ENCODE measurements at regions not wholly inside any gene's neighbourhood (a gene's known extent, or its start where the extent isn't known, plus 50 kb on each side); places are given as distances from the start of the nearest gene placed in this dataset.

DNA sequence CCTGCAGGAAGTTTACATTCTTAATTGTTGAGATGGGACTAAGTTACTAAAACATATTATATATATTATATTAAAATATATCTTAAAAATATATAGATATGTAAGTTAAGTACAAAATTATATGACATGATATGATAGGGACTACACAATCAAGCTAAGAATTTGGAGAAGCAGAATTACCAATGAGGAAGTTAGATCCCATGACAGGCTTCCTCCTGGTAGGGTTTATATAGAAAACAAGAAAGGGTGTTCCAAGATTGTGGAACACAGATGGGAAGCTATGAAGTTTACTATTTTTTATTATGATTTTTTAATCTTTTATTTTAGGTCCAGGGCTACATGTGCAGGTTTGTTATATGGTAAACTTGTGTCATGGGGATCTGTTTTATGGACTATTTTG is 260.8 kb upstream of the ZFHX3 start:
- intact Hi-C loops (cut with DNase I) = no loop called here
- ATAC-seq (ENCODE audit: poor library complexity) = no peak
- DNase-seq = no peak

DNA sequence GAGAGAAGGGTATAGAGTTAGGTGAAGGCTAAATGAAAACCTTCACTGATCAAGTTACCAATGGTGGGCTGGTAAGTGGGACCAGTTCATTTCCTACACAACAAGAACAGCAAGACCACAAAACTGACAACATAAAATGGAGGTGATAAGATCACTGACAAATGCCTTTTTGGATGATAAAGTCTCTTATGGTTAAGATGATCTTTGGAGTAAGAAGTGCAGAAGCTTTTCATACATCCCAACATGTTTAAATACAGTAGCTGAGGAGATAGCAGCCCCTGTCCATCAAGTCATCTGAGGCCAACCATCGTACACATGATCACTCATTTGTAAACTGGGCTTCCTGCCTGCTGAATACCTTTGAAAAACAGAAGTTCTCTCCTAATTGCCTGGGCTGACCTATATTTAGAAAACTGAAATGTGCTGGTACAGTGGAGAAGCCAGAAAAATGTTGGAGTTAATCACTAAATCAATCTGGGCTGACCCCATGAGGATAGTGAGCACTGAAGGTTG is 259.0 kb upstream of the ZFHX3 start:
- ATAC-seq (ENCODE audit: poor library complexity) = no peak

DNA sequence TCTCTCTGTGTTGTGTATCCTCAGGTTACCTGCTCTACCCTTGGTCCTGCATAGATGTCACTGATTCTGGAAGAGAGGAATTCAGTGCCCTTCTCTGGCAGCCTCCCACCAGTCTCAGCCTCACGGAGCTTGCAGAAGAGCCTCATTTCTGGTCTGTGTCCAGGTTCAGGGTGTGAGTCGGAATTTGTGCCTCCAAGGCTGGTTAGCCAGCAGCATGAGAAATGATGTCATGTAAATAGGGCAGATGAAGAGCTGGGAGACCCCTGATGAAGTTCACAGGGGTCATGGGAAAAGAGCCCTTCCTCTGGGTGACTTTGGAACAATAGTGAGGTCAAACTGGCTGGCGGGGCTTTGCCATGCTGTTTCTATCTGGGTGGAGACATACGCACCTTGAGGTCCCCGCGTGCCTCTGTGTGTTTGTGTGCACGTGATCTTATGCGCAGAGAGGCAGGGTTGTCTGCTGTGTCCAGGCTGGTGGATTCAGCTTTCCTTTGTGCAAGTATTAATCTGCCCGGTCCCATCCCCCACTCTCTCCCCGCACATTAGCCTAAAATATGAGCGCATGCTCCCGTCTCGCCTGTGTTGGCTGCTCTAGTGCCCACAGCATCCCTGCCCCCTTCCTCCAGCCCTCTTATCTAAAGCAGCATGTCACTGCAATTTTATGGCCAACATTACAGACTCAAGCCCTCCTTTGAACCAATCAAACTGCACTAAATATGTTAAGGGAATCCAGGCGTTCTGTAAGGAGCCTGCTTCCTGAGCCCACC is 256.3 kb upstream of the ZFHX3 start:
- DNase-seq = no peak
- ATAC-seq (ENCODE audit: poor library complexity) = no peak
- intact Hi-C loops (cut with DNase I) = no loop called here

More for the DNA sequence above, 259.0 kb upstream of the ZFHX3 start:
- intact Hi-C loops (cut with DNase I) = no loop called here
- no peak for DNase-seq

DNA sequence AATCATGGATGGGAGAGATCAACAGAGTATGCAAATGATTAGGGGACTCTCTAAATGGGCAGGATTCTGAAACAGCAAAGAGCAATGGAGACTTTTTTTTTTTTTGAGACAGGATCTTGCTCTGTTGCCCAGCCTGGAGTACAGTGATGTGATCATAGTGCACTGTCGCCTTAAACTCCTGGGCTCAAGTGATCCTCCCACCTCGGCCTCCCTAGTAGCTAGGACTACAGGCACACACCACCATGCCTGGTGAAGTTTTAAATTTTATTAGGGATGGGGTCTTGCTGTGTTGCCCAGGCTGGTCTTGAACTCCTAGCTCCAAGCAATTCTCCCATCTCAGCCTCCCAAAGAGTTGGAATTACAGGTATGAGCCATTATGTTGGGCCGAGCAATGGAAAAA is 255.0 kb upstream of the ZFHX3 start:
- intact Hi-C loops (cut with DNase I) = no loop called here
- ATAC-seq (ENCODE audit: poor library complexity) (no peak), DNase-seq (no peak)

GRCh38 chr16:73301984-73302383 is 254.1 kb upstream of the ZFHX3 start:
- ATAC-seq (ENCODE audit: poor library complexity) = no peak
- intact Hi-C loops (cut with DNase I) = no loop called here
- no peak for DNase-seq

DNA sequence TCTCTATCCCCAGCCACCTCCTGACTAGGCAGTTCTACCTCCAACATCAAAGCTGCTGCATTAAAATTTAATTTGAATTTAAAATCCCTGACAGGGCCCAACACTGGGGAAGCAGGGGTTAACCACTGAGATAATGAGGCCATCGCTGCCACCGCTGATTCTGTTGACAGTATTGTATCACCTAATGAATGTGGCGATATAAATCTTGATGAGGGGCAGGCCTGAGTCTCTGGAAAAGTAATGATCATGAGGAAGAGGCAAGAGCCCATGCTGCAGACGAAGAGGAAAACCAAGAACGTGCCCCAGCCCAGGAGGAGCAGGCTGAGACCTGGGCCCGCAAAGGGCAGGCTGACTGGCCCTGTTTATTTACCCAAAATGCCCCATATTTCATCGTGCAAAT is 251.4 kb upstream of the ZFHX3 start:
- intact Hi-C loops (cut with DNase I) = no loop called here
- DNase-seq = no peak
- no peak for ATAC-seq (ENCODE audit: poor library complexity)

GRCh38 chr16:73298562-73298961 is 250.6 kb upstream of the ZFHX3 start:
- DNase-seq (no peak), ATAC-seq (ENCODE audit: poor library complexity) (no peak)
- intact Hi-C loops (cut with DNase I) = no loop called here

DNA sequence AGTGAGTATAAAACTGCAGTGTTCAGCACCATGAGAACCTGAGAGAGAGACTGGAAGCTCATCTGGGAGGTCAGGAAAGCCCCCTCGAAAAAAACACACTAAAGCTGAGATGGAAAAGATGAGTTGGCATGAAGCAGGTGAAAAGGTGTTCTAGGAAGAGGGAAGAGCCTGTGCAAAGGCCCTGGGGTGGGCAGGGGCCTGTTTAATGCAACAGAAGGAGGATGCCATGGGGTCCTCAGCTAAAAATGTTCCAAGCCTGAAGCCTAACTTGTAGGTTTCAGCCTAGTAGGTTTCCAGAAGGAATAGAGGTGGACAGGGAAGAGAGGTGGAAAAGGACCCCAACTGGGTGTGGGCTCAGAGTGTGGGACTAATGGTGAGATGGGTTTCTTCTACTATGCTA is 242.3 kb upstream of the ZFHX3 start:
- DNase-seq = no peak
- ATAC-seq (ENCODE audit: poor library complexity) = no peak
- intact Hi-C loops (cut with DNase I) = no loop called here

- DNase-seq (no peak), ATAC-seq (ENCODE audit: poor library complexity) (no peak)
- intact Hi-C loops (cut with DNase I) = no loop called here
Measured at GRCh38 chr16:73289232-73289631, 241.3 kb upstream of the ZFHX3 start.

GRCh38 chr16:73288520-73288919 is 240.6 kb upstream of the ZFHX3 start:
- intact Hi-C loops (cut with DNase I) = no loop called here
- DNase-seq = no peak
- no peak for ATAC-seq (ENCODE audit: poor library complexity)

- DNase-seq (no peak), ATAC-seq (ENCODE audit: poor library complexity) (no peak)
- intact Hi-C loops (cut with DNase I) = no loop called here
Measured at GRCh38 chr16:73287859-73288405, 240.0 kb upstream of the ZFHX3 start.

- DNase-seq (no peak), ATAC-seq (ENCODE audit: poor library complexity) (no peak)
- intact Hi-C loops (cut with DNase I) = no loop called here
Measured at GRCh38 chr16:73286346-73287267, 238.7 kb upstream of the ZFHX3 start.

DNA sequence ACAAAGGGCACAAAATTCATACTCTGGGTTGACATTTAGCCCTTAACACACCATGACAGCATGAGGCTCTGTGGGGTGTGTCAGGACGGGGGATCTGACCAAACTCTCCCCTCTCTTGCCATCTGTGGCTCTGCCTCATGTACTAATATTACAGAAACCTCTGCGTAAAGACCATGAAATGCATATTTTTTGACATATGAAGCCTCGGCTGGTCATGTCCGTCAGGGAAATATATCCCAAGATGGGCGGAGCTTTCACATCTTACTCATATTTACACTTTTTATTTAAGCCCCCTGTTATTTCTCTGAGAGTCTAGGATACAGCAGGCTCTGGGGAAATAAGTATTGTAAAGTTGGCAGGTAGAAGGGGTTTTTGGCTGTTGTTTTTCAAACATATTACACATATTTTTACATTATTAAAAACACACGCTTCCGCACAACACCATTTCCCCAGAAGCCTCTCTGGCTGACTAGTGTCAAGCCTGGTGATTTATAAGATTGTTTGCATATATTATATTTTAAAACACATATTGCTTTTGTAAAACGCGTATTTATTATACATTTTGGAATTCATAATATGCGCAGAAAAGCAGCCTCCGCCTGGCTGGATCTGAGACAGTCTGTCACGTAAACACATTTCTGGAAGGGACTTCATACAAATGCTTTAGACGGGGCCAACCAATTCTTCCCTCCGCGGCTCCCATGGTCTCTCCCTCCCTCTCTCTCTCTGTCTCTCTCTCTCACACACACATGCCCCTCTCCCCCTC is 237.7 kb upstream of the ZFHX3 start:
- DNase-seq (no peak), ATAC-seq (ENCODE audit: poor library complexity) (no peak)
- intact Hi-C loops (cut with DNase I) = no loop called here

- DNase-seq = no peak
- intact Hi-C loops (cut with DNase I) = no loop called here
- no peak for ATAC-seq (ENCODE audit: poor library complexity)
Measured at GRCh38 chr16:73280388-73280787, 232.5 kb upstream of the ZFHX3 start.

- intact Hi-C loops (cut with DNase I) = no loop called here
- DNase-seq (no peak), ATAC-seq (ENCODE audit: poor library complexity) (no peak)
Measured at GRCh38 chr16:73279451-73279850, 231.5 kb upstream of the ZFHX3 start.

DNA sequence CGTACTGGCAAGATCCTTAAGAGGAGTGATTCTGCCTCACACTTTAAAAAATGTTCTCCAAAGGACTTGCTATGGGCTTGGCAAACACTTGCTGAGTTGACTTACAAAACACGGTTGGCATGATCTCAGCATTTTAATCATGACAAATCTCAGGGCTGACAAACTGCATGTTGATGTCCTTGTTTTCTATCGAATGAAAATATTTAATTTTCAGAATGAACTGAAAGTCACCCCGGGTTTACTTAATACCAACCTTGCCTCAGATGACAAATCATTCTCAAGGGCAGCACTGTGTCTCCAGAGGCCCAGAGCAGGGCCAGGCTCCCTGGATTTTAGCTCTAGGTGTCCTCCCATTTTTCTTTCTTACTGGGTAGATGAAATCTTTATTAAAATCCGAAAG is 229.1 kb upstream of the ZFHX3 start:
- DNase-seq = no peak
- intact Hi-C loops (cut with DNase I) = no loop called here
- no peak for ATAC-seq (ENCODE audit: poor library complexity)

- ATAC-seq (ENCODE audit: poor library complexity) = no peak
- DNase-seq = no peak
- intact Hi-C loops (cut with DNase I) = no loop called here
Measured at GRCh38 chr16:73275448-73275847, 227.5 kb upstream of the ZFHX3 start.

GRCh38 chr16:73275024-73275423 is 227.1 kb upstream of the ZFHX3 start:
- no peak for DNase-seq
- intact Hi-C loops (cut with DNase I) = no loop called here
- ATAC-seq (ENCODE audit: poor library complexity) = no peak

DNA sequence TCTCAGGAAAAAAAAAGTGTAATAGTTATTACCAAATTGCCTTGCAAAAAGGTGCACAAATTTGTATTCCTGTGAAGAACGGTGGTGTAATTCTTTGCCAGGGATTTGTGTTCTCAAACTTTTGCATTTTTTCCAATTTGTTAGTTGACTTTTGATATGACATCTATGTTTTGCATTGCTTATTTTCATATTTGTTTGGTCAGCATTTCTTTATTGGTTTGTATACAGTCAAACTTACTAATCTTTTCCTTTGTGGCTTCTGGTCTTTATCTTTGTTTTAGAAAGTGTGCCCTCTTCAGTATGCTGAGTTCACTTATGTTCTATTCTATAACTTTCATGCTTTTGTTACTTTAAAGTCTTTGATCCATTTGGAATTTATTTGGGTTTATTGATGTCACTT is 226.2 kb upstream of the ZFHX3 start:
- DNase-seq = no peak
- intact Hi-C loops (cut with DNase I) = no loop called here
- no peak for ATAC-seq (ENCODE audit: poor library complexity)

All from Right ventricle myocardium superior (tissue), 1 donor.